B cell (primary cell): ENCODE measurements at regions not wholly inside any gene's neighbourhood (a gene's known extent, or its start where the extent isn't known, plus 50 kb on each side); places are given as distances from the start of the nearest gene placed in this dataset.

Experiments
- ATAC-seq: fragments of 200-7000 bp; cut with Tn5 transposase; one replicate; pipeline ENCODE4 v1.10.0; 2021; ENCODE audit warnings: low read depth, mild to moderate bottlenecking, moderate number of reproducible peaks, moderate library complexity
- CTCF ChIA-PET: fragments of 350-600 bp; sonication (Branson Sonifier 250); formaldehyde crosslinking; loops from one replicate; lab custom pipeline; 2021; ENCODE audit warnings: antibody characterized with exemption, inconsistent platforms; lab: Charles Lee
- POLR2A ChIA-PET: fragments of 350-600 bp; sonication (Branson Sonifier 250); formaldehyde crosslinking; loops from one replicate; lab custom pipeline; 2021; ENCODE audit warnings: antibody characterized with exemption; lab: Charles Lee
- DNase-seq: peaks from one replicate; pipeline ENCODE4 v3.0.0; 2013
- H2AFZ ChIP-seq: 2 replicates; pipeline ENCODE4 v1.6.1; 2012; ENCODE audit warnings: mild to moderate bottlenecking, low read depth, low read length; ENCODE audit not compliant: insufficient read depth, poor library complexity, severe bottlenecking
- H3K27ac ChIP-seq, 2 donors: 1 replicate in 1 of 2; 2 replicates in 1 of 2; pipeline ENCODE4 v1.5.1; 2012 to 2013; ENCODE audit warnings: low read length in 2 of 2, mild to moderate bottlenecking in 2 of 2, moderate library complexity in 1 of 2
- H3K27me3 ChIP-seq, 4 experiments: fragments of 200-600 bp in 1 of 4; sonication (generic) in 1 of 4; replicated peaks in 1 of 4; 1 replicate in 2 of 4; 2 replicates in 2 of 4; pipeline versions ENCODE4 v1.6.1 to v1.7.0; 2013 to 2016; ENCODE audit warnings: low read length in 3 of 4, mild to moderate bottlenecking in 2 of 4, mixed read lengths in 1 of 4, moderate library complexity in 1 of 4; ENCODE audit not compliant: insufficient read depth in 4 of 4, control insufficient read depth in 3 of 4; ENCODE audit errors: control extremely low read depth in 1 of 4
- H3K36me3 ChIP-seq, 2 experiments: replicated peaks in 1 of 2; 1 replicate in 1 of 2; 2 replicates in 1 of 2; pipeline versions ENCODE4 v1.6.1 to v1.7.1; 2013; ENCODE audit warnings: low read length in 1 of 2; ENCODE audit not compliant: insufficient read depth in 2 of 2, control insufficient read depth in 1 of 2; ENCODE audit errors: control extremely low read depth in 1 of 2, extremely low read depth in 1 of 2
- H3K4me1 ChIP-seq, 2 donors: fragments of 200-600 bp in 1 of 2; sonication (generic) in 1 of 2; 1 replicate in 1 of 2; 2 replicates in 1 of 2; pipeline versions ENCODE4 v1.5.1 to v1.6.1; 2013 to 2017; ENCODE audit warnings: low read length in 2 of 2; ENCODE audit not compliant: control insufficient read depth in 2 of 2, insufficient read depth in 2 of 2
- H3K4me2 ChIP-seq: replicated peaks from 2 replicates; pipeline ENCODE3; 2012; ENCODE audit warnings: mild to moderate bottlenecking, low read depth, low read length; ENCODE audit not compliant: poor library complexity, severe bottlenecking
- H3K4me3 ChIP-seq, 5 experiments: fragments of 200-600 bp in 1 of 5; sonication (generic) in 1 of 5; 1 replicate in 3 of 5; 2 replicates in 2 of 5; pipeline versions ENCODE4 v1.5.1 to v1.7.0; 2011 to 2016; ENCODE audit warnings: low read length in 4 of 5, mild to moderate bottlenecking in 4 of 5, low read depth in 2 of 5, control low read depth in 1 of 5, moderate library complexity in 1 of 5; ENCODE audit not compliant: insufficient read depth in 1 of 5; ENCODE audit errors: control extremely low read depth in 1 of 5, extremely low read depth in 1 of 5
- H3K79me2 ChIP-seq: fragments of 200-600 bp; sonication (generic); one replicate; pipeline ENCODE4 v1.6.0; 2016; ENCODE audit warnings: low read length; ENCODE audit not compliant: control insufficient read depth, insufficient read depth
- H3K9ac ChIP-seq: fragments of 200-600 bp; sonication (generic); 2 replicates; pipeline ENCODE4 v1.6.1; 2017; ENCODE audit warnings: mild to moderate bottlenecking, low read length, moderate library complexity
- H3K9me3 ChIP-seq, 3 donors: one replicate each; pipeline versions ENCODE4 v1.6.1 to v1.7.1; 2013; ENCODE audit warnings: low read length in 2 of 3; ENCODE audit not compliant: control insufficient read depth in 2 of 3, insufficient read depth in 1 of 3; ENCODE audit errors: control extremely low read depth in 1 of 3
- H4K20me1 ChIP-seq: 2 replicates; pipeline ENCODE4 v1.6.0; 2012; ENCODE audit warnings: mild to moderate bottlenecking, low read length; ENCODE audit not compliant: insufficient read depth, control insufficient read depth, poor library complexity, severe bottlenecking
- H3K27ac Mint-ChIP-seq: one replicate; pipeline ENCODE4 v1.8.0; 2021; ENCODE audit warnings: mixed read lengths
- H3K27me3 Mint-ChIP-seq: one replicate; pipeline ENCODE4 v1.8.0; 2021; ENCODE audit warnings: mixed read lengths
- H3K4me1 Mint-ChIP-seq: one replicate; pipeline ENCODE4 v1.8.0; 2021; ENCODE audit warnings: mixed read lengths
- H3K4me3 Mint-ChIP-seq: one replicate; pipeline ENCODE4 v1.8.0; 2021; ENCODE audit warnings: mixed read lengths
- H3K9me3 Mint-ChIP-seq: one replicate; pipeline ENCODE4 v1.8.0; 2022; ENCODE audit warnings: mixed read lengths; ENCODE audit not compliant: insufficient read depth
- EZH2 ChIP-seq: IDR thresholded peaks from 2 replicates; pipeline ENCODE4 v1.6.1; 2012; ENCODE audit warnings: borderline replicate concordance, low read depth, mild to moderate bottlenecking, moderate library complexity, low read length; ENCODE audit not compliant: insufficient read depth, poor library complexity, severe bottlenecking
- WGBS: methylation state at CpG from one replicate; pipeline ENCODE4 v1.1.5; 2013; ENCODE audit warnings: missing lambda C conversion rate; ENCODE audit not compliant: insufficient coverage; 5-methylcytosine and 5-hydroxymethylcytosine counted together
- intact Hi-C: fragments of 100-400 bp; cut with micrococcal nuclease; formaldehyde crosslinking; loops from one replicate; pipeline ENCODE4 v1.10.0; 2022
- TF ChIP-seq, protein P1 (sequence below): fragments of 200-600 bp; IDR thresholded peaks from one replicate; pipeline ENCODE4 v1.8.0; 2022; ENCODE audit warnings: antibody characterized with exemption, mild to moderate bottlenecking

- H3K9me3 ChIP-seq: peaks cover 0 to 14% (median 0%) of the 10 kb centered on the region in 3 donors
- POLR2A ChIA-PET: no interaction called here
- DNase-seq: no peak
- H3K27me3 ChIP-seq: no peaks in the 10 kb centered on the region
- no peaks in the 10 kb centered on the region for H3K4me1 Mint-ChIP-seq
- H3K4me3 ChIP-seq: no peak overlapping the region
- no peak overlapping the region for H3K4me2 ChIP-seq
- no peak overlapping the region for H3K4me3 Mint-ChIP-seq
- no peak for TF ChIP-seq EZH2
- no peak overlapping the region for H3K9ac ChIP-seq
- no peaks in the 10 kb centered on the region for H3K79me2 ChIP-seq
- H3K27ac Mint-ChIP-seq: no peak overlapping the region
- WGBS: no CpG with 5 or more reads among the region's 4 CpGs
- no peak for ATAC-seq
- H3K27me3 Mint-ChIP-seq: no peaks in the 10 kb centered on the region
- H3K9me3 Mint-ChIP-seq: peaks cover 7% of the 10 kb centered on the region
- no peaks in the 10 kb centered on the region for H3K4me1 ChIP-seq
- intact Hi-C loops: no loop called here
- H4K20me1 ChIP-seq: no peaks in the 10 kb centered on the region
- H2AFZ ChIP-seq: no peak overlapping the region
- no peaks in the 10 kb centered on the region for H3K36me3 ChIP-seq
- CTCF ChIA-PET: no interaction called here
- H3K27ac ChIP-seq: no peak overlapping the region
These were observed 382.8 kb downstream of the TSHZ3 start for GRCh38 chr19:30966486-30966885.

DNA sequence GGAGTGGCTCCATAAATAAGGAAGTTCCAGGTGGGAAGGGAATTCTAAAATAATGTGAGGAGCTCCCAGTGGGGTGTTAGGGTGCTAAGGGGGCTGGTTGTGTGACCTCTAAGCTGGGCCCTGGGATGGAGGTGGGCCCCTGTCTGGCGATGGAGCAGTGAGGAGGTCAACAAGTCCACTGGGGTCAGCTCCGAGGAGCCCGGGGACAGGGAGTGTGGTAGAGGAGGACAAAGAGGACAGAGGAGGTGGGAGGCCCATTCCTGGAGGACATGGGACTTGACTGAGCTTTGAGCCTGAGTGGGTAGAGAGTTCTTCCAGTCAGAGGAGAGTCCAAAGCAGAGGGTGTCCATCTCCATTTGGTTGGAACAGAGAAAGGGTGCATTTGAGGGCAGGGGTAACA is 390.2 kb downstream of the TSHZ3 start:
- H4K20me1 ChIP-seq: no peaks in the 10 kb centered on the region
- DNase-seq (no peak), ATAC-seq (no peak)
- intact Hi-C loops: no loop called here
- no peak for TF ChIP-seq EZH2
- TF ChIP-seq, protein P1, sequence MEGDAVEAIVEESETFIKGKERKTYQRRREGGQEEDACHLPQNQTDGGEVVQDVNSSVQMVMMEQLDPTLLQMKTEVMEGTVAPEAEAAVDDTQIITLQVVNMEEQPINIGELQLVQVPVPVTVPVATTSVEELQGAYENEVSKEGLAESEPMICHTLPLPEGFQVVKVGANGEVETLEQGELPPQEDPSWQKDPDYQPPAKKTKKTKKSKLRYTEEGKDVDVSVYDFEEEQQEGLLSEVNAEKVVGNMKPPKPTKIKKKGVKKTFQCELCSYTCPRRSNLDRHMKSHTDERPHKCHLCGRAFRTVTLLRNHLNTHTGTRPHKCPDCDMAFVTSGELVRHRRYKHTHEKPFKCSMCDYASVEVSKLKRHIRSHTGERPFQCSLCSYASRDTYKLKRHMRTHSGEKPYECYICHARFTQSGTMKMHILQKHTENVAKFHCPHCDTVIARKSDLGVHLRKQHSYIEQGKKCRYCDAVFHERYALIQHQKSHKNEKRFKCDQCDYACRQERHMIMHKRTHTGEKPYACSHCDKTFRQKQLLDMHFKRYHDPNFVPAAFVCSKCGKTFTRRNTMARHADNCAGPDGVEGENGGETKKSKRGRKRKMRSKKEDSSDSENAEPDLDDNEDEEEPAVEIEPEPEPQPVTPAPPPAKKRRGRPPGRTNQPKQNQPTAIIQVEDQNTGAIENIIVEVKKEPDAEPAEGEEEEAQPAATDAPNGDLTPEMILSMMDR: no peak
- Mint-ChIP-seq H3K27me3 (no peaks in the 10 kb centered on the region), H3K4me1 (no peaks in the 10 kb centered on the region), H3K27ac (no peak overlapping the region), H3K4me3 (no peak overlapping the region), H3K9me3 (peaks cover 2% of the 10 kb centered on the region)
- no peaks in the 10 kb centered on the region for H3K27me3 ChIP-seq
- ChIA-PET POLR2A (no interaction called here), CTCF (no interaction called here)
- no peak overlapping the region for H3K27ac ChIP-seq
- no peaks in the 10 kb centered on the region for H3K36me3 ChIP-seq
- WGBS: 94% methylated on average over 3 of the region's 3 CpGs
- H3K9me3 ChIP-seq: peaks cover 0 to 32% (median 0%) of the 10 kb centered on the region in 3 donors
- no peak overlapping the region for H3K4me2 ChIP-seq
- H3K4me1 ChIP-seq: no peaks in the 10 kb centered on the region
- H3K9ac ChIP-seq: no peak overlapping the region
- H2AFZ ChIP-seq: no peak overlapping the region
- no peak overlapping the region for H3K4me3 ChIP-seq
- H3K79me2 ChIP-seq: no peaks in the 10 kb centered on the region
